ENCODE measurements at regions not wholly inside any gene's neighbourhood (a gene's known extent, or its start where the extent isn't known, plus 50 kb on each side); places are given as distances from the start of the nearest gene placed in this dataset.

- H3K4me3 Mint-ChIP-seq: no peak overlapping the region
- H3K27me3 Mint-ChIP-seq: no peaks in the 10 kb centered on the region
- DNase-seq (no peak), ATAC-seq (replicated peaks) (no peak)
- no peak overlapping the region for H3K27ac Mint-ChIP-seq
- H3K4me1 Mint-ChIP-seq: no peaks in the 10 kb centered on the region
- H3K36me3 Mint-ChIP-seq: no peaks in the 10 kb centered on the region
- no peaks in the 10 kb centered on the region for H3K9me3 Mint-ChIP-seq
Measured at GRCh38 chr5:39896706-39897105, 471.9 kb upstream of the DAB2 start.

- no peaks in the 10 kb centered on the region for H3K9me3 Mint-ChIP-seq
Measured at GRCh38 chr5:39896104-39896503, 471.3 kb upstream of the DAB2 start.

GRCh38 chr5:39892708-39893107 lies 467.9 kb upstream of the DAB2 start:
- no peaks in the 10 kb centered on the region for H3K4me1 Mint-ChIP-seq
- H3K4me3 Mint-ChIP-seq: no peak overlapping the region
- H3K36me3 Mint-ChIP-seq: no peaks in the 10 kb centered on the region
- no peaks in the 10 kb centered on the region for H3K27me3 Mint-ChIP-seq
- no peak for ATAC-seq (replicated peaks)
- no peaks in the 10 kb centered on the region for H3K9me3 Mint-ChIP-seq
- no peak for DNase-seq
- H3K27ac Mint-ChIP-seq: no peak overlapping the region

More at GRCh38 chr5:39896104-39896503, 471.3 kb upstream of the DAB2 start:
- Mint-ChIP-seq H3K4me3 (no peak overlapping the region), H3K27ac (no peak overlapping the region), H3K36me3 (no peaks in the 10 kb centered on the region), H3K27me3 (no peaks in the 10 kb centered on the region), H3K4me1 (no peaks in the 10 kb centered on the region)
- ATAC-seq (replicated peaks): no peak
- no peak for DNase-seq

- Mint-ChIP-seq H3K9me3 (no peaks in the 10 kb centered on the region), H3K27me3 (no peaks in the 10 kb centered on the region), H3K4me3 (no peak overlapping the region), H3K36me3 (no peaks in the 10 kb centered on the region), H3K4me1 (no peaks in the 10 kb centered on the region), H3K27ac (no peak overlapping the region)
- DNase-seq: no peak
- ATAC-seq (replicated peaks): no peak
Measured at GRCh38 chr5:39891376-39891775, 466.6 kb upstream of the DAB2 start.

GRCh38 chr5:39880985-39881384 lies 456.2 kb upstream of the DAB2 start:
- no peak for ATAC-seq (replicated peaks)
- H3K36me3 Mint-ChIP-seq: no peaks in the 10 kb centered on the region

GRCh38 chr5:39877479-39877878 lies 452.7 kb upstream of the DAB2 start:
- Mint-ChIP-seq H3K9me3 (peaks cover 0 to 3% of the 10 kb centered on the region in 2 donors), H3K36me3 (no peaks in the 10 kb centered on the region), H3K4me1 (no peaks in the 10 kb centered on the region), H3K27me3 (peaks cover 0 to 12% of the 10 kb centered on the region in 2 donors), H3K4me3 (no peak overlapping the region), H3K27ac (no peak overlapping the region)
- no peak for DNase-seq
- ATAC-seq (replicated peaks): no peak

More at GRCh38 chr5:39880985-39881384, 456.2 kb upstream of the DAB2 start:
- Mint-ChIP-seq H3K27me3 (peaks cover 5 to 7% of the 10 kb centered on the region in 2 donors), H3K4me3 (no peak overlapping the region), H3K9me3 (peaks cover 0 to 3% of the 10 kb centered on the region in 2 donors), H3K27ac (no peak overlapping the region), H3K4me1 (no peaks in the 10 kb centered on the region)
- DNase-seq: no peak

- ATAC-seq (replicated peaks): no peak
- H3K4me1 Mint-ChIP-seq: no peaks in the 10 kb centered on the region
- H3K36me3 Mint-ChIP-seq: no peaks in the 10 kb centered on the region
- H3K27me3 Mint-ChIP-seq: peaks cover 0 to 4% of the 10 kb centered on the region in 2 donors
- no peak overlapping the region for H3K4me3 Mint-ChIP-seq
- H3K27ac Mint-ChIP-seq: no peak overlapping the region
- no peak for DNase-seq
- H3K9me3 Mint-ChIP-seq: no peaks in the 10 kb centered on the region
Measured at GRCh38 chr5:39876146-39876545, 451.4 kb upstream of the DAB2 start.

GRCh38 chr5:39870137-39870536 lies 445.4 kb upstream of the DAB2 start:
- H3K4me1 Mint-ChIP-seq: no peaks in the 10 kb centered on the region
- ATAC-seq (replicated peaks) (no peak), DNase-seq (no peak)
- H3K27ac Mint-ChIP-seq: no peak overlapping the region
- no peak overlapping the region for H3K4me3 Mint-ChIP-seq
- H3K9me3 Mint-ChIP-seq: peaks cover 7% of the 10 kb centered on the region in 2 donors
- peaks cover 0 to 4% of the 10 kb centered on the region in 2 donors for H3K27me3 Mint-ChIP-seq
- H3K36me3 Mint-ChIP-seq: no peaks in the 10 kb centered on the region

- no peaks in the 10 kb centered on the region for H3K36me3 Mint-ChIP-seq
- no peak overlapping the region for H3K4me3 Mint-ChIP-seq
- no peaks in the 10 kb centered on the region for H3K4me1 Mint-ChIP-seq
- H3K9me3 Mint-ChIP-seq: peaks cover 7% of the 10 kb centered on the region in 2 donors
- peaks cover 0 to 4% of the 10 kb centered on the region in 2 donors for H3K27me3 Mint-ChIP-seq
- DNase-seq (no peak), ATAC-seq (replicated peaks) (no peak)
- no peak overlapping the region for H3K27ac Mint-ChIP-seq
Measured at GRCh38 chr5:39869396-39869795, 444.6 kb upstream of the DAB2 start.

- ATAC-seq (replicated peaks): no peak
- no peak for DNase-seq
- no peaks in the 10 kb centered on the region for H3K36me3 Mint-ChIP-seq
- H3K4me1 Mint-ChIP-seq: no peaks in the 10 kb centered on the region
- no peak overlapping the region for H3K4me3 Mint-ChIP-seq
- H3K9me3 Mint-ChIP-seq: peaks cover 7% of the 10 kb centered on the region in 2 donors
- no peak overlapping the region for H3K27ac Mint-ChIP-seq
- H3K27me3 Mint-ChIP-seq: peaks cover 0 to 4% of the 10 kb centered on the region in 2 donors
Measured at GRCh38 chr5:39867923-39868322, 443.1 kb upstream of the DAB2 start.

GRCh38 chr5:39863926-39864552 lies 439.3 kb upstream of the DAB2 start:
- no peaks in the 10 kb centered on the region for H3K36me3 Mint-ChIP-seq
- H3K9me3 Mint-ChIP-seq: no peaks in the 10 kb centered on the region
- no peak overlapping the region for H3K4me3 Mint-ChIP-seq
- no peak for DNase-seq
- no peaks in the 10 kb centered on the region for H3K27me3 Mint-ChIP-seq
- H3K27ac Mint-ChIP-seq: no peak overlapping the region
- ATAC-seq (replicated peaks): no peak
- H3K4me1 Mint-ChIP-seq: no peaks in the 10 kb centered on the region

- ATAC-seq (replicated peaks) (no peak), DNase-seq (no peak)
- H3K4me3 Mint-ChIP-seq: no peak overlapping the region
- H3K36me3 Mint-ChIP-seq: no peaks in the 10 kb centered on the region
- H3K9me3 Mint-ChIP-seq: no peaks in the 10 kb centered on the region
- H3K27ac Mint-ChIP-seq: no peak overlapping the region
- no peaks in the 10 kb centered on the region for H3K4me1 Mint-ChIP-seq
- no peaks in the 10 kb centered on the region for H3K27me3 Mint-ChIP-seq
Measured at GRCh38 chr5:39857041-39857440, 432.3 kb upstream of the DAB2 start.

- Mint-ChIP-seq H3K9me3 (no peaks in the 10 kb centered on the region), H3K4me3 (no peak overlapping the region), H3K27ac (no peak overlapping the region), H3K27me3 (no peaks in the 10 kb centered on the region), H3K4me1 (no peaks in the 10 kb centered on the region), H3K36me3 (no peaks in the 10 kb centered on the region)
- no peak for DNase-seq
- ATAC-seq (replicated peaks): no peak
Measured at GRCh38 chr5:39854771-39855410, 430.1 kb upstream of the DAB2 start.

GRCh38 chr5:39850291-39850690 lies 425.5 kb upstream of the DAB2 start:
- peaks cover 3 to 4% of the 10 kb centered on the region in 2 donors for H3K9me3 Mint-ChIP-seq
- peaks cover 0 to 5% of the 10 kb centered on the region in 2 donors for H3K27me3 Mint-ChIP-seq
- no peaks in the 10 kb centered on the region for H3K36me3 Mint-ChIP-seq
- H3K27ac Mint-ChIP-seq: no peak overlapping the region
- H3K4me1 Mint-ChIP-seq: no peaks in the 10 kb centered on the region
- DNase-seq: no peak
- H3K4me3 Mint-ChIP-seq: no peak overlapping the region
- ATAC-seq (replicated peaks): no peak

- ATAC-seq (replicated peaks) (no peak), DNase-seq (no peak)
- Mint-ChIP-seq H3K27me3 (peaks cover 0 to 5% of the 10 kb centered on the region in 2 donors), H3K9me3 (peaks cover 3 to 4% of the 10 kb centered on the region in 2 donors), H3K4me3 (no peak overlapping the region), H3K4me1 (no peaks in the 10 kb centered on the region), H3K27ac (no peak overlapping the region), H3K36me3 (no peaks in the 10 kb centered on the region)
Measured at GRCh38 chr5:39846144-39846543, 421.4 kb upstream of the DAB2 start.

All from stimulated activated naive B cell treated with anti-CD40 and anti-IgM and Interleukin-4, amounts not matched to agents 10 μg/mL and 1 μg/mL and 100 μg/mL, for 72 hours (primary cell).